NOMO-1 (cell line): ENCODE measurements at regions not wholly inside any gene's neighbourhood (a gene's known extent, or its start where the extent isn't known, plus 50 kb on each side); places are given as distances from the start of the nearest gene placed in this dataset.

ENCODE experiments used
- DNase-seq, 2 experiments: peaks; one replicate each; lab custom pipeline; 2025; ENCODE audit not compliant: unreplicated experiment in 2 of 2; lab: John Stamatoyannopoulos, UW

DNA sequence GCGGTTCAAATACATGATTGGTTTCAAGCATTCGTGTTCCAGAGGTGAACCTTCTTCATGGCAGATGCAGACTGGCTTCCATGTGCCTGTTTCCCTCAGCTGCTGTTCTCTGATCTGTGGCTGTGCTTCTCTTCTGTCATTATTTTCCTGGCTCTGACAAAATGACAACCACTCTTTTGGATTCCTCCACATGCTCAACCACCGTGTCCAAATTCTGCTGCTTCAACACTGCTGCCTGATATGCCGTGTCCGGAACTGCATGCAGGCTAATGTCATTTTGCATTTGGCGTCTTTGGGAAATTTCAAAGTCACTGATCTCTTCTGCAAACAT lies 368.7 kb upstream of the ZNF608 start:
- DNase-seq = no peak

GRCh38 chr5:125117566-125117965 lies 371.1 kb upstream of the ZNF608 start:
- no peak for DNase-seq

- no peak for DNase-seq
Observed at GRCh38 chr5:125120012-125120411, 373.6 kb upstream of the ZNF608 start.

DNA sequence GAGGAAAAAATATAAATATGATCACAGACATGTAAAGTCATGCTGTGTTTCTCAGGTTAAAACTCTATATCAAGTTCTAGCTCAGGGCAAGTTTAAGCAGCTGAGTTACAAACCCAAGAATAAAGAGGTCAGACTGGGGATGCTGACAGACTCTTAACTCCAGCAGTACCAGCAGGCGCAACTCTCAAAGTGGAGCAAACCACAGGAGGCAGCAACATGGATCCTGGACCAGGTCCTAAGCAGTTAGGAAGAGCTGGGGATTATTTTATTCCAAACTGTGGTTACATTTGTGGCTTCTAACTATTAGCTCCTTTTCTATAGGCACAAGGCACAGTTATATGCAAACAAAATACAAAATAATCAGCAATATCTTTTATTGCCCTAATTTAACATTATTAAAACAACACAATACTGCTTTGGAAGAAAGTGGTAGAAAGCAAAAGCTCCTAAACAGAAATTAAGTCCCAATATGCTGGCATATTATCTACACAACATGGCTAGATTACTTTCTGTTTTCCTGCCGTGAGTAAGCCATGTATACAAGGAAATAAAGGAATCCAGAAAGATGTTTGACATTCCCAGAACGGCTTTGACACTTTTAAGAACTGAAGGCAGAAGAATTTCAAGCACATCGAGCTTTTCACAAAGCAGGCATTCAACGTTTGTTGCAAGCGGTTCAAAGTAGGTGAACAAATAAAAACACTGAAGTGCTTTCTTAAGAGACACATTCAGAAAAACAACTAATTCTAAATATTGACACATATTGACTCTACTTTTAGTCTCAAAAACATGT lies 378.8 kb upstream of the ZNF608 start:
- DNase-seq = no peak

DNA sequence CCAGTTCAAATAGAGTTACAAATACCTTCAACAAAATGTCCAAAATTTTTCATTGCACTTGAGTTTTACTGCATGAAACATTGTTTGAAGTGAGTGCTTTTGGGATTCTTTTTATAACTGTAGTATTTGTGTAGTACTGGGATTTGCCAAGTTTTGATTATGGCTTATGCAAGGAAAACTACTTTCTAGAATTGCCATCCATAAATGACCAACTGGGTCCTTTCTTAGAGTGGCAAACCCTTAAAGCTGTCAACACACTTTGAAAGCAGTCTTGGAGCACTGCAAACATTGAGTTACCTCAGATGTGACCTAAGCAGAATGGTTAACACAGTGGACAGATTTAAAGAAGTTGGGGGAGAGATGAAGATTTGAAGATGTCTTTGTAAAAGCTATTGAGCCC lies 379.6 kb upstream of the ZNF608 start:
- DNase-seq = no peak

DNA sequence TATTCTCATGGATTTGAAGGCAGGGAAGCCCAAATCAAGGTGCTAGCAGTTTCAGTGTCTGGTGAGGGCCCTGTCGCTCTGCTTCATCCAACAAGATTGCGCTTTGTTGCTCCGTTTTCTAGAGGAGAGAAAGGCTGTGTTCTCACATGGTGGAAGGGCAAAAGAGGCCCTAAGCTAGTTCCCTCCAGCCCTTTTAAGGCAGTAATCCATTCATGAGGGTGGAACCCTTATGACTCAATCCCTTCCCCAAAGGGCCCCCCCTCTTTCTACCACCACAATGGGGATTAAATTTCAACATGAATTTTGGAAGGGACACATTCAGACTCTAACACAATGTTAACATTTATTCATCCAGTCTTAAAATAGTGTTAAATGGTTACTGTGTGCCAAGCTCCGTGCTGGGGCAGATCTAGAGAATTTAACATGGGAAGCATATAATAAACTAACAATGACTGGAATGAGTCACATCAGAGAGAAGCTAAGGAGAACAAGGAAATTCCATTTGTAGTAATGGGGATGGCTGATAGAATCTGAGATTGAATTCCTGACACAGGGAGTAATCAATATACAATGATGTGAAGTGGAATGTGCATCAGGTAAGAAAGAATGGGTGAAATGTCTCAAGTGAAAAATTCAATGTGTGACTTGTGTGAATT lies 382.8 kb upstream of the ZNF608 start:
- DNase-seq = no peak

DNA sequence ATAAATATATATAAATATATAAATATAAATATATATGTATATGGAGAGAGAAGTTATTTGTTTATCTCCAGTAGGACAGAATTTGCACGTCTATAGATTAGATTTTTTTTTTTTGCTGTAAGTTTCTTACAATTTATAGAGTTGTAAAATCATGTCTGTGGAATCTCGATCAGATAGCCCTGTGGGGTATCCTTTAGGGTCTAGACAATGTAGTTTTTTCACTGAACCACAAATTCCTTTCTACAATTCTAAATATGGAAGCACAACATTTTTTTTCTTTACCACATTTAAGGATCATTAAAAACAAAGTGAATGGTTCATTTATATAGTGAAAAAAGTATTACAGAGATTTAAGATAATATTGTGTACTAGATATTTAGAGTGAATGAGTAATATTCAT lies 384.2 kb upstream of the ZNF608 start:
- DNase-seq = no peak

DNA sequence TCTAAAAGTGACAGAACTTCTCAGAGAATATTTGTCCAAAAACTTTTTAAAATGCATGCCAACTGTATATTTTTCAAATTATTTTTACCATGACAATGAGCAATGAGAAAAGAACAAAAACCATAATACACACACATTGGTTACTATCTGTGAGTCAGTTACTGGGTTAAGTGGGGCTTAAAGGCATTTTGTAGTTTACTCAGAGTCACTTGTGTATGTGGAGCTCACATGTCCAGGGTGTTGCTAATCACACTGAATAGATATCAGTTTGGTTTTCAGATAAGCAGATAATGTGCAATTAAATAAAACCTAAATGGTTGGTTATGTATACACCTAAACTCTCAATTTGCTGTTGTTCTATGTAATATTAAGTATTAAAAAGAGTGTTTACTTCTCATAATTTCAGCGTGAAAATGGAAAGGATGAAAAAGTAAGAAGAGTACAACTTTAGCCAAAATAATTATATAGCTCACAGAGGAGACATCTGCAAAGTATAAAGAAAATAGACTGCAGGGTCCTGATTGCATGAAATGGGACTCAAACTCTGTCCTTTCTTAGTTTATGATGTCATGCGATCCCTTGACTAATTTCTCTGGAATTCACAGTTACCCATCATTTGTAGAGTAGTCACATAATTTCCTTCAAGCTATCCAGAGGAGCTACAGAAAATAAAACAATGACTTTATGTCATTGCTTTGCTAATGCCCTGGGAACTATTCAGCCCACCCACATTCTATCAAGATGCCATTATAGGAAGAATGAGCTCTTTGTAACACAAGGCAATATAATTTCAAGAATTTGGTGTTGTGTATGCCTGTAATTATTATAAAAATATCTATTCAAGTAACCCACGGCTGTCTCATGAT lies 388.0 kb upstream of the ZNF608 start:
- DNase-seq = no peak

DNA sequence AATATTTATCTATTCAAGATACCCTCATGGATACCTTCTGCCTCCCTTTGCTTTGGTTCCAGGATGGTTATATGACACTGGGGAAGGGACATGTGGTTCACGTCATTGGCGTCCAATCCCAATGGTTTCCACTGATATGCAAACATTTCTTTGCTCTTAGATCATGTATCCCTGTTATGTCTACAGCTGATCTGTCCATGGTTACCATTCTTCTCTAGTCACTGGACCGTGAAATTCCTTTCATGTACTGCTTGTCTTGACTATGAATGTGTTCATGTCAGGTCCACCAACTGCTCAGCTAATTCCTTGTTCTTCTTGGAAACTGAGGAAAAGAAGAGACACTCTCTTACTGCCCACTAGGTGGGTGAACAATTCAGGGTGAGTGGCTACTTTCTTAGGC lies 391.1 kb upstream of the ZNF608 start:
- no peak for DNase-seq

DNA sequence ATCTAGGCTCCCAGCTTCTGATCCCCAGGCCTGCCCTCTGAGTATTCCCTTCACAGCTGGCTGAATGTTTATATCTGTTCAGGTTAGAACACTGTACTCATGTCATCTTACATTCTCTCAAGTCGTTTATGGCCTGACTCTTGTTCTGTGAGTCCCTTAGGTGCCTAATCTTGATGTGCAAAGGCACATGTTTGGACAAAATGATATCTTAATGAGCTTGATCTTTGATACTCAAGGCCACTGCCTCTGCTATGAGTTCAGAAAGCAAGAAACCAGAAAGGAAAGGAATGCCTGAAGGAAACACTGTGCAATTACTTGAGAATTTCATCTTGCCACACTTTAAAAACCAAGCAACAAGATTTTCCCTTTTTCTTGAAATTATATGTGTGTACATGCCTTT lies 391.8 kb upstream of the ZNF608 start:
- no peak for DNase-seq

GRCh38 chr5:125139590-125139989 lies 393.2 kb upstream of the ZNF608 start:
- DNase-seq = no peak

DNA sequence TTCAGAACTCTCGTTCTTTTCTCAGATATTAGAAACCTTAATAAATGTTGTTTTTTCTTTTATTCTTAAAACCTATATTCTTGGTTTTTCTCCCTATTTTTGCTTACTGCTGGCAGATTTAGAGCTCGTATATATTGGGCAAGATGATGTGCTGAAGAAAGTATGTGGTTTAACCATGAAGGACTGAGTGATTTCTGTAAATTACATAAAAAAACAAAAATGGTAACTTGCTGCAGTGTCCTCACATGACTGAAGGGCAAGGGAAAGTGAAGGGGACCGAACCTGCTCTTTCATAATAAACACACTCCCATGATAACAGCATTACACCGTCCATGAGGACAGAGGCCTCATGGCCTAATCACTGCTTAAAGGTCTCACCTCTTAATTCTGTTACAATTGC lies 393.8 kb upstream of the ZNF608 start:
- DNase-seq = no peak

DNA sequence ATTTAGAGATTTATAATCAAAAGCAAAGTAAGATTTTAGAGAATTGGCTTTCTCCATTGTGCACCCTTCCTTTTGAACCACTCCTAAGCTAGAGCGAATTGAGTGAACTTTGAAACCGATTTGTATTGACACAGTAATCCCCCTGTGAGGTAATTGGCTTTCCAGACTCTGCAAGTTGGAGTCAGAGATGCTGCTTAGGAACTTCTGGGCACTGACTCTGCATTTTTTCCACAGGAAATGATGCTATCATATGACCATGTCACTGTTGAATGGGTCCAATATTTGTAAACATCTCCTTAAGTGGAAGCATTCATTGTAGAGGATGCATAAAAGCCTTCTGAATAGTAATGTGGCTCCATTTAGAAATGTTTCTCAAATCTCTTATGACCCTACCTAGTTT lies 394.4 kb upstream of the ZNF608 start:
- no peak for DNase-seq

DNA sequence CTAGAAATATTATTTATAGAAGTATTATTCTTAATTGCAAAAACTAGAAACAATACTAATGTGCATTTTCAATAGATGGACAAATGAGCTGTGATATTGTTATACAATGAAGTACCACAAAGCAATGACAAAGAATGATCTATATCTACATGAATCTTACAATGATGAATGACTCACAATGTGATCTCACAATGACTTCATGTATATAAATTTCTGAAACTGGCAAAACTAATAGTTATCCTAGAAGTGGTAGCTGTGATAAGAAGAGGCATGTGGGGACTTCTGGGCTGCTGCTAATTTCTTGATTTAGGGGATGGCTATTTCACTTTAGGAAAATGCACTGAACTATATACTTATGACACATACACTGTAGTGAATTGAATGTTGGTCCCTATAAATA lies 396.0 kb upstream of the ZNF608 start:
- DNase-seq = no peak

DNA sequence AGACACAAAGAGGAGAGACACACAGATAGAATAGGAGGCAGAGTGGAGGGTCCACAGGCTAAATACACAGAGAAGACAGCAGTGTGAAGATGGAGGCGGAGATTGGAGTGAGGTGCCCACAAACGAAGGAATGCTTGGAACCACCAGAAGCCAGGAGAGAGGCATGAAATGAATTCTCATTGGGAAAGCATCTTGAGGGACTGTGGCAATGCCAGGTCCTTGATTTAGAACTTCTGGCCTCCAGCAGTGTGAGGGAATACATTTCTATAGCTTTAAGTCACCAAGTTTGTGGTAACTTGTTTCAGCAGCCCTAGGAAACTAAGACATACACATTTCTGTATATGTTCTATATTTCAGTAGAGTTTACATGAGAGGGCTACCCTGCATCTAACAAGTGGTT lies 396.6 kb upstream of the ZNF608 start:
- no peak for DNase-seq

DNA sequence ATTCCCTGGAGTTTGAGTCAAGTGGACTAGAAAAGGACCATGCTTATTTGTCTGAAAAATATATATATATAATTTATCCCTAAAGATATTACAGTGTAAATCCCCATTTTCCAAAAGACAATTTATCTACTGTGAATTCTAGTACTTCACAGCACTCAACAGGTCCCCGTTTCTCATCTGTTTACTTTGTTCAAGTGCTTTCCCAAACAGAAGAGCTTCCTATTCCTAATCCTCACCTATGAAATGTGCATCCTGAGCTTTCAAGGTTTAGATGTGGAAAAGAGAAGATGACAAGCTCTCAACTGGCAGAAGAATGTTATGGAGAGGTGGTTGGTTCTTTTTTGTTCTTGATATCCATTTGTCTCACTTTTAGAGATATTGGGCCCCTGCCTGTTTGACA lies 401.6 kb upstream of the ZNF608 start:
- no peak for DNase-seq

- no peak for DNase-seq
Observed at GRCh38 chr5:125148706-125149105, 402.3 kb upstream of the ZNF608 start.

DNA sequence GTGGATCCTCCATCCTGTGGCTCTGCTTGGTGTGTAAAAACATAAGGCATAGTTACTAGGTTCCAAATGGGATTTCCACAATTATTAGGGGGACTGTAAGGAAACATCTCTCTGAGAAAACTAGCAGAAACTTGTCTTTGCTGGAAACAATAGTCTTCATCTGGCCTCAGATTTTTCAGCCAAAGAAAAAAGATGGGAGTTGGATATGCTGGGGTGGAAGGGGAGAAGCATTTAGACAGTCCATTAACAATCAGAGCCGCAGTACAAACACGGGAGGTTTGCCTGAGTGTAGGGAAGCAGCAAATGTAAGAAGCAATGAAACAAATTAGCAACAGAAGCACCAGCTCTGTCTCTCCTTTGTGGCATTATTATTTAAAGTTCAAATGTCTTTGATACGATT lies 402.7 kb upstream of the ZNF608 start:
- DNase-seq = no peak

DNA sequence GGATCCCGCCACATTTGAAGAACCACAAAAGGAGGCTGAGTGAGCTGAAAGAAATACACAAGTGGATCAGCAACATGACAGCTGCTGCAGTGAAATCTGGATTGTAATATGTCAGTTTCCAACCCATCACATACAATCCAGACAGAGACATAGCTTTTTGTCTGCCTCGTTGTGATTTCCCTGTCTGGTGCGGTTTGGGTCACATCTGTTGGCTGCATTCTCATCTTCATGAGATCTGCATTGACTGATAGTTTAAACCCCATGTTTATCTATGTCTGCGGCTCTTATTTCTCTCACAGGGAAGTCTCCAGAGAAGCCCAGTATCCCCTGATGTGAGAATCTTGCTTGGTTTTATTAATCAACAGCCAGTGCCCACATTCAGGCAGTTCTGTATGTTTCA lies 403.1 kb upstream of the ZNF608 start:
- no peak for DNase-seq

DNA sequence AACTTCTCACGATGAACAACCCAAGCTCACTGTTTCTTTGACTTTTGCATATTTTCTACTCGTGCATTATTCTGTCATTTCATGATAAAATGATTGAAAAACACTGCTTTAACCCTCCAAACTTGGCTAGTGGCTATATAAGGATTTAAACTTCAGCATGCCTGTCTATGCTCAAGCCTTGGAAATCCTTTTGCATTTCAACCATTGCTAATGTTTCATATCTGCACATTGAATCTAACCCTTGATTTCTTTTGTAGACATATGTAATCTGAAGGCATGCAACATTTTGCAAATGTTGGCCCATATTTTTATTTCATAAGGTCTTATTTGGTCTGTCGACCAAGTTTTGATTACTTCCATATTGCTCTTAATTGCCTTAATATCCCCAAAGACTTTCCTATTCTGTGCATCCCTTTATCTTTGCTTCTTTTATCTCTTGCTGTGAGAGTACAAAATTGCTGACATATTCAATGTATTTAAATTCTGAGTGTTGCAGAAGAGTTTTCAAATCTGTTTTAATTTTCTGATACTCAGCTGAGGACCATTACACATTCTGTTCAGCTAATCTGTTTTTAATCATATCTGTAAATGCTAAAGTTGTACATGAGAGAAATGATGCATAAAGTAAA lies 403.7 kb upstream of the ZNF608 start:
- DNase-seq = no peak

DNA sequence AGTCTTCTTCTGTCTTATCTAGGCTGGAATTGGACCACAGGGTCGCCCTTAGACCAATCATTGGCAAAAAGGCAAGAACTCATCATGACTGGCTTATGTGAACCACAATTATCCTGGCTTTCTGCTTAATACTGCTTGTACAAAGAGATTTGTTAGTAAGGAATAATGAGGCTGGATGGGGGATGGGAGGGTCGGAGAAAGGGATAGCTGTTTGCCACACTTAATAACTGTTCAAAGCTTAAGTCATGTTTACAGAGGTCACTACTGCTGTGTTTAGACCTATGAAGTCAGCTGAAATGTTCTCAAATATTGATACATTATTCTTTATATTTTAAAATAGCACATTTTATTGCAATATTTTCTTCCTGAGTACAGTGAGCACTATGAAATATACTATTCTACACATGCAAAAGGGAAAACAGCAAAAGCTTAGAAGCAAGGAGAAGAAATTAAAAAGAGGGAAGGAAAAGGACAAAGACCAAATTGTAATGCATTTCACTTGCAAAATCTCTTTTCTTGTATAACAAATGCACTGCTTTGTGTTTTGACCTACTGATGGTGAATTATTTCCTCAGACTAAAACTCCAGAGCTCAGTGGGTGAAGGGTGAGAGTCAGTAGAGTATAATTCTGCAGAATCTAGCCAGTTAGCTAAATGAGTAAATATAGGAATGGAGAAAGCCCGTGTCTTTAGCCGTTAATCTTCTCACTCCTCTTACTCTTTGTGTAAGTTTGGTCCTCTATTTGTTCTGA lies 404.9 kb upstream of the ZNF608 start:
- DNase-seq = no peak
